ENCODE measurements at regions not wholly inside any gene's neighbourhood (a gene's known extent, or its start where the extent isn't known, plus 50 kb on each side); places are given as distances from the start of the nearest gene placed in this dataset.
"Not testable (repeated sequence)": the region's sequence is repeated elsewhere in the genome, so short reads cannot be mapped to it uniquely, and the experiment has no call there.

DNA sequence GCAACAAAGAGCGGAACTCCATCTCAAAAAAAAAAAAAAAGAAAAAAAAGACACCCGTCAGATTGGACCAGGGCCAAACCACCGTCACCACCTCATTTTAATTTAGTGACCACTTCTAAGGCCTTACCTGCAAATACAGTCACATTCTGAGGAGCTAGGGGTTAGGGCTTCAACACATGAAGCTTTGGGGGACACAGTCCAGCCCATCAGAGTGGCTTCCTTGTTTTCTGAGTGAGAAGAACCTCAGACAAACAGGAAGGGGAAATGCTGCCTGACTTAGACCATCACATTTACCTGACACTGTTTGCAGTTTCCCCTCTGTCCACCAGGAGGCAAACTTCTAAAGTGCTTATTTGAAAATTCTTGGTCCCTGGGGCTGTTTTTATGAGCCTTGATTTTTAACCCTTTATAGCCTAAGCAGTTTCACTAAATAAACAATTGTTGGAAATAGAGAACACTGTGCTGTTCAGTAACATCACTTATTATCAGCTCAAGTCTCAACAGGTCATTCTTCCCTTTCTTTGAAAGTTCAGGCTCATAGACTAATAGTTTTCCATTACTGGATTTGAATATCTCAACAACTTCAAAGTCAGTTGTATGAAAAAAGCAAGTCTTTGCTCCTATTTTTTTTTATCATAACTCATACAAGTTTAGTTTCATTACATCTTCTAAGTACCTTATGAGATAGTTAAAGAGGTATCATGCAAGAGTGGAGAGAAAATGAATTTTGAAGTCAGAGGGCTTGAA, 74.9 kb upstream of the WASF3 start:
- Histone ChIP-seq H3K36me3 (ENCODE audit: control insufficient read depth, insufficient read depth, low read length) (no peaks in the 10 kb centered on the region), H3K27me3 (ENCODE audit: control insufficient read depth, insufficient read depth, low read length) (no peaks in the 10 kb centered on the region), H3K27ac (ENCODE audit: low read length) (no peak overlapping the region), H3K9me3 (replicated peaks; ENCODE audit: control insufficient read depth, low read depth, low read length) (no peaks in the 10 kb centered on the region), H3K4me3 (ENCODE audit: low read length) (no peak overlapping the region), H3K4me1 (ENCODE audit: control insufficient read depth, insufficient read depth, low read length) (peaks cover 39% of the 10 kb centered on the region)
- WGBS (ENCODE audit: insufficient coverage) = no CpG with 5 or more reads among the region's 3 CpGs
- peak; percentile 73 for DNase-seq

DNA sequence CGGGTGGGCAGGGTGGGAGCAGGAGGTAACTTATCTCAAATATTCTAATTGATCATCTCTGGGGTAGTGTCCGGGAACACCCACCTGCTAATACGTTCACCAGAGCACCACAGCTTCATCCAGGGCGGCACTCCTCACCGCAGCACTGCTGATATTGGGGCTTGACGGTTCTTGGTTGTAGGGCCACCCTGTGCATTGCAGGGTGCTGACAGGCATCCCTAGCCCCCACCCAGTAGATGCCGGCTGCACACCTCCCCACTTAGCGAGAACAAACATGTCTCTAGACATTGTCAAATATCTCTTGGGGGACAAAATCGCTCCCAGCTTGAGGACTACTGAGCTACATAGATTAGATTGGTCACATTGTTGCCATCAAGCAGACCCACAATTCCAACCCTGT, 73.9 kb upstream of the WASF3 start:
- Histone ChIP-seq H3K4me1 (ENCODE audit: control insufficient read depth, insufficient read depth, low read length) (peaks cover 46% of the 10 kb centered on the region), H3K36me3 (ENCODE audit: control insufficient read depth, insufficient read depth, low read length) (no peaks in the 10 kb centered on the region), H3K4me3 (ENCODE audit: low read length) (no peak overlapping the region), H3K9me3 (replicated peaks; ENCODE audit: control insufficient read depth, low read depth, low read length) (no peaks in the 10 kb centered on the region), H3K27ac (ENCODE audit: low read length) (no peak overlapping the region), H3K27me3 (ENCODE audit: control insufficient read depth, insufficient read depth, low read length) (no peaks in the 10 kb centered on the region)
- DNase-seq = no peak
- 85% methylated on average over 8 of the region's 9 CpGs for WGBS (ENCODE audit: insufficient coverage)

DNA sequence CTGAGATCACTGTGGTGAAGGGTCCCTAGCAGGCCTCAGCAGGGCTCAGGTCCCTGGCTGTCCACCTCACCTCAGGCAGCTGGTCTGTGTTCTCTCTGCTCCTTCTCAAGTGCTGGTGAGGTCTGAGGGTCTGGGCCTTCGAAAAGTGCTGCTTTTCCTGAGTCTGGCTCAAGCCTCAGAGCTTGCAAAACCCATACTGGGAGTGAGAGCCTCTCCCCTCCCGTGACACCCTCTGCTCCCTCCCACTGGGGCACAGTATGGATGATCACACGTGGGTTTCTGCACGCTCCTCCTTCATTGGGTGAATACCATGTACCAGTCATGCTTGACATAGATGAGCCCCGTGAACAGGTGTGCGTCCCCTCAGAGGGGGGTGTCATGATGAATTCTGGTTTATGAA, 73.3 kb upstream of the WASF3 start:
- WGBS (ENCODE audit: insufficient coverage) = 62% methylated on average over 3 of the region's 6 CpGs
- no peak overlapping the region for H3K4me3 ChIP-seq (ENCODE audit: low read length)
- no peak for DNase-seq
- H3K27ac ChIP-seq (ENCODE audit: low read length) = no peak overlapping the region
- H3K36me3 ChIP-seq (ENCODE audit: control insufficient read depth, insufficient read depth, low read length) = no peaks in the 10 kb centered on the region
- peaks cover 46% of the 10 kb centered on the region for H3K4me1 ChIP-seq (ENCODE audit: control insufficient read depth, insufficient read depth, low read length)
- no peaks in the 10 kb centered on the region for H3K9me3 ChIP-seq (replicated peaks; ENCODE audit: control insufficient read depth, low read depth, low read length)
- H3K27me3 ChIP-seq (ENCODE audit: control insufficient read depth, insufficient read depth, low read length) = no peaks in the 10 kb centered on the region

DNA sequence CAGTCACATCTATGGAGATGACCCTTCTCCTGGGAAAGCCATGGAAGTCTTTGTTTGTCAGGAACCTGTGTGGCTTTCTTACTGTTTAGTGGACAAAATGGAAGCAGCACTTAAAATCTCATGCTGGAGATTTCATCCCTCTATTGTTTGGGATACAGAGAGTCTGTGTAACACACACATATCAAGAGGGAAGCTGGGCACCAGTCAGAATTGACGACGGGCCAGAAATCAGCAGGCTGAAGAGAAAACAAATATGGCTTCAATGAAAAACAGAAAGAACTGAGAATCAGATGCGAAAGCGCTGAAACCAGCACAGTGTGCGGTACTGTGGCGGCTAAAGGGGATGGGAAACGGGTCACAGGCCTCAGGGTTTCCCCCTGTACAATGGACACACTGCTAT, 72.2 kb upstream of the WASF3 start:
- DNase-seq = no peak
- H3K36me3 ChIP-seq (ENCODE audit: control insufficient read depth, insufficient read depth, low read length) = no peaks in the 10 kb centered on the region
- H3K27ac ChIP-seq (ENCODE audit: low read length) = no peak overlapping the region
- no peak overlapping the region for H3K4me3 ChIP-seq (ENCODE audit: low read length)
- peaks cover 38% of the 10 kb centered on the region for H3K4me1 ChIP-seq (ENCODE audit: control insufficient read depth, insufficient read depth, low read length)
- H3K27me3 ChIP-seq (ENCODE audit: control insufficient read depth, insufficient read depth, low read length) = no peaks in the 10 kb centered on the region
- 71% methylated on average over 4 of the region's 7 CpGs for WGBS (ENCODE audit: insufficient coverage)
- H3K9me3 ChIP-seq (replicated peaks; ENCODE audit: control insufficient read depth, low read depth, low read length) = no peaks in the 10 kb centered on the region

DNA sequence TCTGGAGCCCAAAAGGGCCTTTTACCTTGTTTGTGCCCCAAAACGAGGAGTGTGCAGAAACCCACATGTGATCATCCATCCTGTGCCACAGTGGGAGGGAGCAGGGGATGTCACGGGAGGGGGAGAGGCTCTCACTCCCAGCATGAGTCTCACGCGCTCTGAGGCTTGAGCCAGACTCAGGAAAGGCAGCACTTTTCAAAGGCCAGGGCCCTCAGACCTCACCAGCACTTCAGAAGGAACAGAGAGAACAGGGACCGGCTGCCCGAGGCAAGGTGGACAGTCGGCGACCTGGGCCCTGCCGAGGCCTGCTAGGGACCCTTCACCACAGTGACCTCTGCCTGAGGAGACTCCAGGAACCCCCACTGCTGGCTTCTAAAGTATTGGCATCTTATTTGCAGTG, 71.7 kb upstream of the WASF3 start:
- peak; percentile 48 for DNase-seq
- Histone ChIP-seq H3K27ac (ENCODE audit: low read length) (no peak overlapping the region), H3K4me1 (ENCODE audit: control insufficient read depth, insufficient read depth, low read length) (peaks cover 35% of the 10 kb centered on the region), H3K4me3 (ENCODE audit: low read length) (no peak overlapping the region), H3K36me3 (ENCODE audit: control insufficient read depth, insufficient read depth, low read length) (no peaks in the 10 kb centered on the region), H3K27me3 (ENCODE audit: control insufficient read depth, insufficient read depth, low read length) (no peaks in the 10 kb centered on the region), H3K9me3 (replicated peaks; ENCODE audit: control insufficient read depth, low read depth, low read length) (no peaks in the 10 kb centered on the region)
- 41% methylated on average over 8 of the region's 9 CpGs for WGBS (ENCODE audit: insufficient coverage)

DNA sequence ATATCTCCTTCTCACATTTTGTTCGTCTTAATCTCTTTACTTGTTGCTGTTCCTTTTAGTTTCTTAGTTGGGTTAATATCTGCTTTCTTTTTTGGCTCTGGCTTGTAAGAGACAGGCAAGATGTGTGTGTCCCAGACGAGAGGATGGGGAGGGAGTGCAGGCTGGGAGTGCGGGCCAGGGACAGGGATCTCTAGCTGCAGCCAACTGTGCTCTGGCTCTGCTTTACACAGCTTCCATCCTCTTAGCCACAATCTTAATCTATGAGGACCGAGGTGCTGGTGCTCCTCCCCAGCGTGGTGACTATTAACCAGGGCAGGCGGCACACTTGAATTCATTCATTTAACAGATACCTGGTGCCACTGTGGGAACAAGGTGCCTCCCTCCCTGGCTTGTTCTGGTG, 70.9 kb upstream of the WASF3 start:
- Histone ChIP-seq H3K4me3 (ENCODE audit: low read length) (no peak overlapping the region), H3K36me3 (ENCODE audit: control insufficient read depth, insufficient read depth, low read length) (no peaks in the 10 kb centered on the region), H3K27ac (ENCODE audit: low read length) (peak overlapping the region; percentile 25), H3K4me1 (ENCODE audit: control insufficient read depth, insufficient read depth, low read length) (peaks cover 35% of the 10 kb centered on the region), H3K9me3 (replicated peaks; ENCODE audit: control insufficient read depth, low read depth, low read length) (no peaks in the 10 kb centered on the region), H3K27me3 (ENCODE audit: control insufficient read depth, insufficient read depth, low read length) (no peaks in the 10 kb centered on the region)
- peak; percentile 81 for DNase-seq
- 36% methylated on average over 3 of the region's 6 CpGs for WGBS (ENCODE audit: insufficient coverage)

DNA sequence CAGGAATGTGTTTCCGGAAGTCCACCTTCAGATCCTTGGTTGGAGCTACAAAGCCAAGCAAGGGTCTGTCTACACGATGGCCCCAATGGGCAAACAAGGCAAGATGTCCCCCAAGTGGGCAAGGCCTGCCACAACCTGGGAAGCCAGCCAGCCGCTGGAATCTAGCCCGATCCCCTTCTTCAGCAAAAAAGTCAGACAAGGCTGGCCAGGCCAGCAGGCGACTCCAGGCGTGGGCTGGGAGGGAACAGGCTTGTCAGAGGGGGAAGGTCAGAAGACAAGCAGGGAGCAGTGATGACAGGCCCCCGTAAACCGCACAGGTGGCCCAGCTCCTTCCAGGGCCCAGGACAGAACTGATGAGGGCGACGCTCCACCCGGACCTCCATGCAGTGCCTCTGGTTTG, 69.7 kb upstream of the WASF3 start:
- no peaks in the 10 kb centered on the region for H3K27me3 ChIP-seq (ENCODE audit: control insufficient read depth, insufficient read depth, low read length)
- H3K27ac ChIP-seq (ENCODE audit: low read length) = no peak overlapping the region
- H3K4me1 ChIP-seq (ENCODE audit: control insufficient read depth, insufficient read depth, low read length) = peaks cover 35% of the 10 kb centered on the region
- H3K4me3 ChIP-seq (ENCODE audit: low read length) = no peak overlapping the region
- H3K9me3 ChIP-seq (replicated peaks; ENCODE audit: control insufficient read depth, low read depth, low read length) = no peaks in the 10 kb centered on the region
- 91% methylated on average over 8 of the region's 11 CpGs for WGBS (ENCODE audit: insufficient coverage)
- DNase-seq = no peak
- no peaks in the 10 kb centered on the region for H3K36me3 ChIP-seq (ENCODE audit: control insufficient read depth, insufficient read depth, low read length)

DNA sequence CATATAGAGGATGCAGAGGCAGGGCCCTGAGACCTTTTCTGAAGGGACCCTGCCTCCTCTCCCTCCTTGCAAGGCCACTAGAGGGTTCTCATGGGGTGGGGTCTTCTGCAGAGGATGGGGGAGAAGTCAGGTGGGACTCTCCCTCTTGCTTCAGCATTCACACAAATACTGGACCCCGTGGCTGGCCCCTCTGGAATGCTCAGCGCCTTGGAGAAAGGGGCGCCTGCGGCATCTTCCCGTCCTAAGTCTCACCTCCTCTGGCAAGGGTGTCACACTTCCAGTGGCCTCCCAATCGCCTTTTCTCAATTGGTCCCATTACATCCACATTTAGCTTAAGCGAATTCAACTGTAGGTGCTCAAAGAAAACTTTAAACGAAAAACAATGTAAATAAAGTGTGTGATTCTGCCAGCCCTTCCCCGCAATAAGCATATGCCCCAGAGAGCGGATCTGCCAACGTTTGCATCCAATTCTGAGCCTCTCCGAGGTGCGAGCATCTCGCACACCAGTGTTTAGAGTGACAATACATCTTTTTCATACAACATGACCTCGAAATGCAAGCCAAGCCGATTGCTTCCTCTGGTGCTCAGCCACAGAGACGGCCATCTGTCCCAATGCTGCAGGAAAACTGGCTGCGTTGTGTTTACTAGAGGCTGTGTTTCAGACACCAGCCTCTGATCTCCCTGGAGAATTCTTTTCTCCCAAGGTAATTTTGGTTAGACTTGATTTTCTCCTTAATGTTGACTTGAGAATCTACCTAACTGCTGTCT, 69.1 kb upstream of the WASF3 start:
- no peaks in the 10 kb centered on the region for H3K9me3 ChIP-seq (replicated peaks; ENCODE audit: control insufficient read depth, low read depth, low read length)
- H3K4me3 ChIP-seq (ENCODE audit: low read length) = no peak overlapping the region
- H3K27ac ChIP-seq (ENCODE audit: low read length) = no peak overlapping the region
- H3K27me3 ChIP-seq (ENCODE audit: control insufficient read depth, insufficient read depth, low read length) = no peaks in the 10 kb centered on the region
- peaks cover 33% of the 10 kb centered on the region for H3K4me1 ChIP-seq (ENCODE audit: control insufficient read depth, insufficient read depth, low read length)
- no peak for DNase-seq
- no peaks in the 10 kb centered on the region for H3K36me3 ChIP-seq (ENCODE audit: control insufficient read depth, insufficient read depth, low read length)
- 74% methylated on average over 11 of the region's 18 CpGs for WGBS (ENCODE audit: insufficient coverage)

DNA sequence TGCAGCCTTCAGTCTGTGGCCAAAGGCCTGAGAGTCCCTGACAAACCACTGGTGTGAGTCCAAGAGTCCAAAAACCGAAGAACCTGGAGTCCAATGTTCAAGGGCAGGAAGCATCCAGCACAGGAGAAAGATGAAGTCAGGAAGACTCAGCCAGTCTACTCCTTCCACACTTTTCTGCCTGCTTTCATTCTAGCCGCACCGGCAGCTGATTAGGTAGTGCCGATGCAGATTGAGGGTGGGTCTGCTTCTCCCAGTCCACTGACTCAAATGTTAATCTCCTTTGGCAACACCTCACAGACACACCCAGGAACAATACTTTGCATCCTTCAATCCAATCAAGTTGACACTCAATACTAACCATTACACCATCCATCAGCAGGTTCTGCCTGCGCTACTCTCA, 65.2 kb upstream of the WASF3 start:
- peaks cover 39% of the 10 kb centered on the region for H3K4me1 ChIP-seq (ENCODE audit: control insufficient read depth, insufficient read depth, low read length)
- 92% methylated on average over 5 of the region's 5 CpGs for WGBS (ENCODE audit: insufficient coverage)
- H3K9me3 ChIP-seq (replicated peaks; ENCODE audit: control insufficient read depth, low read depth, low read length); H3K27ac ChIP-seq (ENCODE audit: low read length); H3K36me3 ChIP-seq (ENCODE audit: control insufficient read depth, insufficient read depth, low read length); H3K4me3 ChIP-seq (ENCODE audit: low read length); DNase-seq; H3K27me3 ChIP-seq (ENCODE audit: control insufficient read depth, insufficient read depth, low read length): not testable (repeated sequence)

DNA sequence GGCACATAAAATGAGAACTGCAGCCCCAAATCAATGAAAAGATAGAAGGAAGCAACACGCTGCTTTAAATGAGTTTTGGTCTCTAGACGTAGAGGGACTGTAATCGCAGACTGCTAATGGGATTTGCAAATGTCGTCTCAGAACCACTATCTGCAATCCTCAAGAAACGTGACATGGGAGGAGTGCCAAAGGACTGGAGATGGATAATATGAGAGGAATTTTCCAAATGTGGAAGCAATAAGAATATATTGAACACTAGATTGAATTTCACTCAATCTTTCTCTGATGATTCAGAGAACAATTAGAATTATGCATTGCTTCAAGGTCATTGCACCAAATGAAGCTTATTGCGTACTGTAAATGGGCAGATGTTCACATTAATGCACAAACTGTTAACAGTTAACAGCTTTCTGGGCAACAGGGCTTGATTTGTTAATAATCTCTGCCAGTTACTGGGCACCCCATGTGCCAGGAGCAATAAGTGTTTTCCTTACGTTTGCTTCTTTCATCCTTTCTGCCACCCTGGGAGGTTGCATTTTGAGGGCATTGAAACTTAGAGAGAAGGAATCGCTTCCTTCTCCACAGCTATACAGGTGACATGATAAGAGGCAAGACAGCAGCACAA, 62.8 kb upstream of the WASF3 start:
- WGBS (ENCODE audit: insufficient coverage) = 41% methylated on average over 2 of the region's 8 CpGs

More for the DNA sequence above, 62.8 kb upstream of the WASF3 start:
- no peak overlapping the region for H3K4me3 ChIP-seq (ENCODE audit: low read length)
- peak overlapping the region; percentile 17 for H3K27ac ChIP-seq (ENCODE audit: low read length)
- peak; percentile 69 for DNase-seq
- no peaks in the 10 kb centered on the region for H3K9me3 ChIP-seq (replicated peaks; ENCODE audit: control insufficient read depth, low read depth, low read length)
- H3K4me1 ChIP-seq (ENCODE audit: control insufficient read depth, insufficient read depth, low read length) = peaks cover 44% of the 10 kb centered on the region
- H3K36me3 ChIP-seq (ENCODE audit: control insufficient read depth, insufficient read depth, low read length) = no peaks in the 10 kb centered on the region
- H3K27me3 ChIP-seq (ENCODE audit: control insufficient read depth, insufficient read depth, low read length) = no peaks in the 10 kb centered on the region

Measured in muscle of leg (tissue), 3 donors.